GM21423 (cell line): ENCODE measurements at regions not wholly inside any gene's neighbourhood (a gene's known extent, or its start where the extent isn't known, plus 50 kb on each side); places are given as distances from the start of the nearest gene placed in this dataset.

Experiments used
- ATAC-seq: cut with Tn5 transposase; IDR thresholded peaks from one replicate; pipeline ENCODE4 v1.9.1; 2021; ENCODE audit warnings: mild to moderate bottlenecking, moderate library complexity; ENCODE audit not compliant: unreplicated experiment

- no peak for ATAC-seq
These were observed 99.8 kb downstream of the TES start for GRCh38 chr7:116310141-116310540.

GRCh38 chr7:116311259-116311658 is 100.9 kb downstream of the TES start:
- no peak for ATAC-seq

- ATAC-seq = no peak
These were observed 101.6 kb downstream of the TES start for GRCh38 chr7:116311816-116312471.

GRCh38 chr7:116315293-116315692 is 105.0 kb downstream of the TES start:
- ATAC-seq = no peak

- no peak for ATAC-seq
These were observed 105.5 kb downstream of the TES start for GRCh38 chr7:116315803-116316202.

- ATAC-seq = peak; percentile 90
These were observed 106.7 kb downstream of the TES start for GRCh38 chr7:116316838-116317628.

- ATAC-seq = no peak
These were observed 107.6 kb downstream of the TES start for GRCh38 chr7:116317907-116318306.

- ATAC-seq = no peak
These were observed 112.2 kb downstream of the TES start for GRCh38 chr7:116322541-116322940.

GRCh38 chr7:116324582-116324981 is 114.2 kb downstream of the TES start:
- no peak for ATAC-seq

GRCh38 chr7:116325517-116325916 is 115.2 kb downstream of the TES start:
- ATAC-seq = no peak

GRCh38 chr7:116327135-116327534 is 116.8 kb downstream of the TES start:
- no peak for ATAC-seq

GRCh38 chr7:116327752-116328151 is 117.4 kb downstream of the TES start:
- no peak for ATAC-seq

- ATAC-seq = no peak
These were observed 117.8 kb downstream of the TES start for GRCh38 chr7:116328161-116328560.

- ATAC-seq = no peak
These were observed 119.6 kb downstream of the TES start for GRCh38 chr7:116329686-116330503.

GRCh38 chr7:116331020-116331419 is 120.7 kb downstream of the TES start:
- no peak for ATAC-seq

- no peak for ATAC-seq
These were observed 122.4 kb downstream of the TES start for GRCh38 chr7:116332766-116333165.

GRCh38 chr7:116334555-116334954 is 124.2 kb downstream of the TES start:
- no peak for ATAC-seq

GRCh38 chr7:116337018-116337417 is 126.7 kb downstream of the TES start:
- no peak for ATAC-seq

- no peak for ATAC-seq
These were observed 127.5 kb downstream of the TES start for GRCh38 chr7:116337800-116338199.

GRCh38 chr7:116339564-116339963 is 129.2 kb downstream of the TES start:
- ATAC-seq = no peak

- no peak for ATAC-seq
These were observed 130.0 kb downstream of the TES start for GRCh38 chr7:116340201-116340847.
